ENCODE measurements at regions not wholly inside any gene's neighbourhood (a gene's known extent, or its start where the extent isn't known, plus 50 kb on each side); places are given as distances from the start of the nearest gene placed in this dataset.

- Histone ChIP-seq H3K9me3 (ENCODE audit: control insufficient read depth, low read length) (no peaks in the 10 kb centered on the region), H3K36me3 (ENCODE audit: control insufficient read depth in 1 of 2, insufficient read depth in 2 of 2, low read length in 1 of 2) (no peaks in the 10 kb centered on the region), H3K27ac (ENCODE audit: low read depth in 1 of 2, low read length in 2 of 2) (no peak overlapping the region), H3K4me1 (ENCODE audit: control insufficient read depth in 1 of 2, insufficient read depth in 2 of 2, low read length in 2 of 2) (no peaks in the 10 kb centered on the region), H3K4me3 (ENCODE audit: low read length in 2 of 2) (no peak overlapping the region), H3K27me3 (ENCODE audit: control insufficient read depth in 1 of 2, insufficient read depth in 2 of 2, low read length in 1 of 2) (no peaks in the 10 kb centered on the region)
- 92 to 95% methylated on average over 3 of the region's 3 CpGs for WGBS, 2 donors
- DNase-seq (no peak), ATAC-seq (ENCODE audit: low FRiP score) (no peak)
- intact Hi-C loops (cut with DNase I), result no loop called here
Observed at GRCh38 chr15:94682171-94682570, 450.8 kb downstream of the MCTP2 start.

- no peak overlapping the region for H3K4me3 ChIP-seq (ENCODE audit: low read length in 2 of 2)
- 40 to 54% methylated on average over 3 of the region's 3 CpGs for WGBS, 2 donors
- DNase-seq (no peak), ATAC-seq (ENCODE audit: low FRiP score) (no peak)
- no peaks in the 10 kb centered on the region for H3K27me3 ChIP-seq (ENCODE audit: control insufficient read depth in 1 of 2, insufficient read depth in 2 of 2, low read length in 1 of 2)
- H3K4me1 ChIP-seq (ENCODE audit: control insufficient read depth in 1 of 2, insufficient read depth in 2 of 2, low read length in 2 of 2), result no peaks in the 10 kb centered on the region
- H3K9me3 ChIP-seq (ENCODE audit: control insufficient read depth, low read length), result no peaks in the 10 kb centered on the region
- no peaks in the 10 kb centered on the region for H3K36me3 ChIP-seq (ENCODE audit: control insufficient read depth in 1 of 2, insufficient read depth in 2 of 2, low read length in 1 of 2)
- H3K27ac ChIP-seq (ENCODE audit: low read depth in 1 of 2, low read length in 2 of 2), result no peak overlapping the region
- intact Hi-C loops (cut with DNase I), result no loop called here
Observed at GRCh38 chr15:94683902-94684301, 452.5 kb downstream of the MCTP2 start.

GRCh38 chr15:94691169-94691568, 459.8 kb downstream of the MCTP2 start:
- WGBS, 2 donors, result 91 to 93% methylated on average over 2 of the region's 2 CpGs
- no peak for DNase-seq
- ATAC-seq (ENCODE audit: low FRiP score), result no peak
- Histone ChIP-seq H3K4me3 (ENCODE audit: low read length in 2 of 2) (no peak overlapping the region), H3K27ac (ENCODE audit: low read depth in 1 of 2, low read length in 2 of 2) (no peak overlapping the region), H3K27me3 (ENCODE audit: control insufficient read depth in 1 of 2, insufficient read depth in 2 of 2, low read length in 1 of 2) (no peaks in the 10 kb centered on the region), H3K4me1 (ENCODE audit: control insufficient read depth in 1 of 2, insufficient read depth in 2 of 2, low read length in 2 of 2) (no peaks in the 10 kb centered on the region), H3K36me3 (ENCODE audit: control insufficient read depth in 1 of 2, insufficient read depth in 2 of 2, low read length in 1 of 2) (no peaks in the 10 kb centered on the region), H3K9me3 (ENCODE audit: control insufficient read depth, low read length) (no peaks in the 10 kb centered on the region)
- intact Hi-C loops (cut with DNase I), result no loop called here

GRCh38 chr15:94692710-94693109, 461.3 kb downstream of the MCTP2 start:
- intact Hi-C loops (cut with DNase I), result no loop called here
- Histone ChIP-seq H3K27ac (ENCODE audit: low read depth in 1 of 2, low read length in 2 of 2) (no peak overlapping the region), H3K9me3 (ENCODE audit: control insufficient read depth, low read length) (no peaks in the 10 kb centered on the region), H3K36me3 (ENCODE audit: control insufficient read depth in 1 of 2, insufficient read depth in 2 of 2, low read length in 1 of 2) (no peaks in the 10 kb centered on the region), H3K4me3 (ENCODE audit: low read length in 2 of 2) (no peak overlapping the region), H3K4me1 (ENCODE audit: control insufficient read depth in 1 of 2, insufficient read depth in 2 of 2, low read length in 2 of 2) (no peaks in the 10 kb centered on the region), H3K27me3 (ENCODE audit: control insufficient read depth in 1 of 2, insufficient read depth in 2 of 2, low read length in 1 of 2) (no peaks in the 10 kb centered on the region)
- WGBS, 2 donors, result 59 to 61% methylated on average over 3 of the region's 3 CpGs
- DNase-seq (no peak), ATAC-seq (ENCODE audit: low FRiP score) (no peak)

GRCh38 chr15:94700211-94700610, 468.9 kb downstream of the MCTP2 start:
- no peaks in the 10 kb centered on the region for H3K9me3 ChIP-seq (ENCODE audit: control insufficient read depth, low read length)
- intact Hi-C loops (cut with DNase I), result no loop called here
- 8 to 11% methylated on average over 4 of the region's 4 CpGs for WGBS, 2 donors
- no peak overlapping the region for H3K27ac ChIP-seq (ENCODE audit: low read depth in 1 of 2, low read length in 2 of 2)
- peak overlapping the region in 1 of 2 donors; percentile 18 for H3K4me3 ChIP-seq (ENCODE audit: low read length in 2 of 2)
- DNase-seq (no peak), ATAC-seq (ENCODE audit: low FRiP score) (no peak)
- peaks cover 6 to 9% of the 10 kb centered on the region in 2 donors for H3K4me1 ChIP-seq (ENCODE audit: control insufficient read depth in 1 of 2, insufficient read depth in 2 of 2, low read length in 2 of 2)
- no peaks in the 10 kb centered on the region for H3K36me3 ChIP-seq (ENCODE audit: control insufficient read depth in 1 of 2, insufficient read depth in 2 of 2, low read length in 1 of 2)
- H3K27me3 ChIP-seq (ENCODE audit: control insufficient read depth in 1 of 2, insufficient read depth in 2 of 2, low read length in 1 of 2), result no peaks in the 10 kb centered on the region

GRCh38 chr15:94701281-94701985, 470.1 kb downstream of the MCTP2 start:
- H3K27ac ChIP-seq (ENCODE audit: low read depth in 1 of 2, low read length in 2 of 2), result no peak overlapping the region
- no peaks in the 10 kb centered on the region for H3K9me3 ChIP-seq (ENCODE audit: control insufficient read depth, low read length)
- no peaks in the 10 kb centered on the region for H3K36me3 ChIP-seq (ENCODE audit: control insufficient read depth in 1 of 2, insufficient read depth in 2 of 2, low read length in 1 of 2)
- H3K4me3 ChIP-seq (ENCODE audit: low read length in 2 of 2), result no peak overlapping the region
- WGBS, 2 donors, result 91 to 92% methylated on average over 16 of the region's 16 CpGs
- no peak for ATAC-seq (ENCODE audit: low FRiP score)
- DNase-seq, result no peak
- peaks cover 6 to 9% of the 10 kb centered on the region in 2 donors for H3K4me1 ChIP-seq (ENCODE audit: control insufficient read depth in 1 of 2, insufficient read depth in 2 of 2, low read length in 2 of 2)
- no peaks in the 10 kb centered on the region for H3K27me3 ChIP-seq (ENCODE audit: control insufficient read depth in 1 of 2, insufficient read depth in 2 of 2, low read length in 1 of 2)
- intact Hi-C loops (cut with DNase I), result no loop called here

- intact Hi-C loops (cut with DNase I), result no loop called here
- WGBS, 2 donors, result 59 to 64% methylated on average over 3 of the region's 3 CpGs
- Histone ChIP-seq H3K36me3 (ENCODE audit: control insufficient read depth in 1 of 2, insufficient read depth in 2 of 2, low read length in 1 of 2) (no peaks in the 10 kb centered on the region), H3K4me1 (ENCODE audit: control insufficient read depth in 1 of 2, insufficient read depth in 2 of 2, low read length in 2 of 2) (peaks cover 4 to 9% of the 10 kb centered on the region in 2 donors), H3K9me3 (ENCODE audit: control insufficient read depth, low read length) (no peaks in the 10 kb centered on the region), H3K4me3 (ENCODE audit: low read length in 2 of 2) (no peak overlapping the region), H3K27me3 (ENCODE audit: control insufficient read depth in 1 of 2, insufficient read depth in 2 of 2, low read length in 1 of 2) (no peaks in the 10 kb centered on the region), H3K27ac (ENCODE audit: low read depth in 1 of 2, low read length in 2 of 2) (no peak overlapping the region)
- ATAC-seq (ENCODE audit: low FRiP score) (no peak), DNase-seq (no peak)
Observed at GRCh38 chr15:94703596-94703995, 472.2 kb downstream of the MCTP2 start.

GRCh38 chr15:94704421-94704820, 473.1 kb downstream of the MCTP2 start:
- no peaks in the 10 kb centered on the region for H3K27me3 ChIP-seq (ENCODE audit: control insufficient read depth in 1 of 2, insufficient read depth in 2 of 2, low read length in 1 of 2)
- no peak overlapping the region for H3K4me3 ChIP-seq (ENCODE audit: low read length in 2 of 2)
- ATAC-seq (ENCODE audit: low FRiP score), result no peak
- H3K27ac ChIP-seq (ENCODE audit: low read depth in 1 of 2, low read length in 2 of 2), result no peak overlapping the region
- intact Hi-C loops (cut with DNase I), result no loop called here
- H3K9me3 ChIP-seq (ENCODE audit: control insufficient read depth, low read length), result no peaks in the 10 kb centered on the region
- H3K36me3 ChIP-seq (ENCODE audit: control insufficient read depth in 1 of 2, insufficient read depth in 2 of 2, low read length in 1 of 2), result no peaks in the 10 kb centered on the region
- DNase-seq, result no peak
- peaks cover 2 to 8% of the 10 kb centered on the region in 2 donors for H3K4me1 ChIP-seq (ENCODE audit: control insufficient read depth in 1 of 2, insufficient read depth in 2 of 2, low read length in 2 of 2)

GRCh38 chr15:94704946-94705345, 473.6 kb downstream of the MCTP2 start:
- WGBS, 2 donors, result 60 to 68% methylated on average over 2 of the region's 2 CpGs
- DNase-seq, result no peak
- Histone ChIP-seq H3K27me3 (ENCODE audit: control insufficient read depth in 1 of 2, insufficient read depth in 2 of 2, low read length in 1 of 2) (no peaks in the 10 kb centered on the region), H3K4me3 (ENCODE audit: low read length in 2 of 2) (no peak overlapping the region), H3K36me3 (ENCODE audit: control insufficient read depth in 1 of 2, insufficient read depth in 2 of 2, low read length in 1 of 2) (no peaks in the 10 kb centered on the region), H3K4me1 (ENCODE audit: control insufficient read depth in 1 of 2, insufficient read depth in 2 of 2, low read length in 2 of 2) (peaks cover 0 to 3% of the 10 kb centered on the region in 2 donors), H3K27ac (ENCODE audit: low read depth in 1 of 2, low read length in 2 of 2) (no peak overlapping the region), H3K9me3 (ENCODE audit: control insufficient read depth, low read length) (no peaks in the 10 kb centered on the region)
- intact Hi-C loops (cut with DNase I), result no loop called here
- no peak for ATAC-seq (ENCODE audit: low FRiP score)

Data from aorta (tissue), 5 donors.